ENCODE measurements at regions not wholly inside any gene's neighbourhood (a gene's known extent, or its start where the extent isn't known, plus 50 kb on each side); places are given as distances from the start of the nearest gene placed in this dataset.
A peak's percentile ranks its signal among the peaks of the same experiment; 100 is the strongest.

GRCh38 chr3:8103954-8104353, 397.7 kb upstream of the LMCD1 start:
- no peak for TF ChIP-seq MYC (IDR thresholded peaks at IDR 0.05; ENCODE audit: low read depth, low read length)
- TF ChIP-seq MAX (IDR thresholded peaks at IDR 0.05; ENCODE audit: low read depth, low read length) = no peak
- TF ChIP-seq POLR2A (IDR thresholded peaks at IDR 0.05; ENCODE audit: extremely low read depth, insufficient read length) = no peak
- TF ChIP-seq, protein P1, sequence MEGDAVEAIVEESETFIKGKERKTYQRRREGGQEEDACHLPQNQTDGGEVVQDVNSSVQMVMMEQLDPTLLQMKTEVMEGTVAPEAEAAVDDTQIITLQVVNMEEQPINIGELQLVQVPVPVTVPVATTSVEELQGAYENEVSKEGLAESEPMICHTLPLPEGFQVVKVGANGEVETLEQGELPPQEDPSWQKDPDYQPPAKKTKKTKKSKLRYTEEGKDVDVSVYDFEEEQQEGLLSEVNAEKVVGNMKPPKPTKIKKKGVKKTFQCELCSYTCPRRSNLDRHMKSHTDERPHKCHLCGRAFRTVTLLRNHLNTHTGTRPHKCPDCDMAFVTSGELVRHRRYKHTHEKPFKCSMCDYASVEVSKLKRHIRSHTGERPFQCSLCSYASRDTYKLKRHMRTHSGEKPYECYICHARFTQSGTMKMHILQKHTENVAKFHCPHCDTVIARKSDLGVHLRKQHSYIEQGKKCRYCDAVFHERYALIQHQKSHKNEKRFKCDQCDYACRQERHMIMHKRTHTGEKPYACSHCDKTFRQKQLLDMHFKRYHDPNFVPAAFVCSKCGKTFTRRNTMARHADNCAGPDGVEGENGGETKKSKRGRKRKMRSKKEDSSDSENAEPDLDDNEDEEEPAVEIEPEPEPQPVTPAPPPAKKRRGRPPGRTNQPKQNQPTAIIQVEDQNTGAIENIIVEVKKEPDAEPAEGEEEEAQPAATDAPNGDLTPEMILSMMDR (IDR thresholded peaks at IDR 0.05; ENCODE audit: low read depth, low read length) = no peak
- DNase-seq (ENCODE audit: low read depth) = no peak
- no peak overlapping the region for H3K4me3 ChIP-seq (ENCODE audit: low read depth, low read length)

- TF ChIP-seq POLR2A (IDR thresholded peaks at IDR 0.05; ENCODE audit: extremely low read depth, insufficient read length) (no peak), MAX (IDR thresholded peaks at IDR 0.05; ENCODE audit: low read depth, low read length) (no peak), MYC (IDR thresholded peaks at IDR 0.05; ENCODE audit: low read depth, low read length) (no peak)
- TF ChIP-seq, protein P1 (IDR thresholded peaks at IDR 0.05; ENCODE audit: low read depth, low read length) = no peak
- no peak overlapping the region for H3K4me3 ChIP-seq (ENCODE audit: low read depth, low read length)
These were observed 394.7 kb upstream of the LMCD1 start for GRCh38 chr3:8106921-8107320.

DNA sequence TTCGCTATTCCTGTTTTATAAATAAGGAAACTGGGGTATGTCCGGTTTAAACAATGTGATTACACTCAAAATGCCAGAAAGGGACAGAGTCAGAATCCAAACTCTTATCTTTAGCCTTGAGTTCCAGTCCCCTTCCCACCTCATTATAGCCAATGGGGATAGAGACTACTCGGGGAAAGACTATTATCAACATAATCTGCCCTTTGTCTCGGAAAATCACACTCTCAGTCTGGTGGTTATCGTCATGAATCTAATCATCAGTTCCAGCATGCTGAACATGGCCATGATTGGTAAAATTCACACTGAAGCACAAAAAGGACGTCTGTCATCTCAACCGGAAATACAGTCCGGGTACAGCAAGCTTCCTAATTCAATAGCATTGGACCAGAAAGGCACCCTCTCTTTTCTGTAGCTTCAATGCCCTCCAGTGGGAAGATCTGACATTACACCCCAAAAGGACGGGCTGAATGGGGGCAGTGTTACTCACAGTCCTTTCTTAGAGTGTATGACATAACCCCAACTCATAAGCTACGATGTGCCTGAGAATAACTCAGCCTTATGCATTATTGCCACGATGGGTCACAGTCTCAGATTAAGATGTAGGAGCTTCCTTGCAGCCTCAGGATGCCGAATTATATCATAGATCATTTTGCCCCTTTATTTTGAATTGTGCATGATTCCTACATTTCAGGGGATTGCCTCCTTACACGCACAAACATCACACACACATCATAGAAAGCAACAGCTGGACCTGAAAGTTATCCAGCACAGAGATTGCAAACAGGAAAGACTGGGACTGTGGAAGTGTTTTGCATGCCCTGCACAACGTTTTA, 390.4 kb upstream of the LMCD1 start:
- no peak overlapping the region for H3K4me3 ChIP-seq (ENCODE audit: low read depth, low read length)
- TF ChIP-seq POLR2A (IDR thresholded peaks at IDR 0.05; ENCODE audit: extremely low read depth, insufficient read length) = no peak
- TF ChIP-seq, protein P1 (IDR thresholded peaks at IDR 0.05; ENCODE audit: low read depth, low read length) = peak; percentile 63
- peak; percentile 65 for DNase-seq (ENCODE audit: low read depth)

More at GRCh38 chr3:8106921-8107320, 394.7 kb upstream of the LMCD1 start:
- no peak for DNase-seq (ENCODE audit: low read depth)

- no peak overlapping the region for H3K4me3 ChIP-seq (ENCODE audit: low read depth, low read length)
- TF ChIP-seq, protein P1 (IDR thresholded peaks at IDR 0.05; ENCODE audit: low read depth, low read length) = no peak
- TF ChIP-seq MYC (IDR thresholded peaks at IDR 0.05; ENCODE audit: low read depth, low read length) (no peak), MAX (IDR thresholded peaks at IDR 0.05; ENCODE audit: low read depth, low read length) (no peak)
- DNase-seq (ENCODE audit: low read depth) = no peak
These were observed 389.0 kb upstream of the LMCD1 start for GRCh38 chr3:8112587-8112986.

- no peak overlapping the region for H3K4me3 ChIP-seq (ENCODE audit: low read depth, low read length)
- no peak for TF ChIP-seq POLR2A (IDR thresholded peaks at IDR 0.05; ENCODE audit: extremely low read depth, insufficient read length)
- no peak for DNase-seq (ENCODE audit: low read depth)
These were observed 388.0 kb upstream of the LMCD1 start for GRCh38 chr3:8113626-8114025.

- TF ChIP-seq MAX (IDR thresholded peaks at IDR 0.05; ENCODE audit: low read depth, low read length) = no peak
- TF ChIP-seq, protein P1 (IDR thresholded peaks at IDR 0.05; ENCODE audit: low read depth, low read length) = no peak
- no peak for TF ChIP-seq POLR2A (IDR thresholded peaks at IDR 0.05; ENCODE audit: extremely low read depth, insufficient read length)
- TF ChIP-seq MYC (IDR thresholded peaks at IDR 0.05; ENCODE audit: low read depth, low read length) = no peak
- H3K4me3 ChIP-seq (ENCODE audit: low read depth, low read length) = no peak overlapping the region
- no peak for DNase-seq (ENCODE audit: low read depth)
These were observed 372.9 kb upstream of the LMCD1 start for GRCh38 chr3:8128686-8129085.

Measured in NB4 (cell line).